PFSK-1 (cell line): ENCODE measurements at regions not wholly inside any gene's neighbourhood (a gene's known extent, or its start where the extent isn't known, plus 50 kb on each side); places are given as distances from the start of the nearest gene placed in this dataset.

Source experiments
- FOXP2 ChIP-seq: optimal IDR thresholded peaks from 2 replicates; pipeline ENCODE3; 2011; ENCODE audit warnings: borderline replicate concordance, control low read depth, inconsistent platforms; ENCODE audit not compliant: insufficient read depth; ENCODE audit errors: extremely low read length, extremely low read depth
- POLR2AphosphoS5 ChIP-seq: IDR thresholded peaks from 2 replicates; pipeline ENCODE4 v1.6.1; 2012; ENCODE audit warnings: low read depth, mild to moderate bottlenecking, control low read depth, low read length, moderate library complexity
- REST ChIP-seq, 2 experiments: IDR thresholded peaks; 2 replicates each; pipeline versions ENCODE4 v1.6.1 to v1.8.0; 2011 to 2012; ENCODE audit warnings: low read depth in 2 of 2, low read length in 2 of 2, control low read depth in 1 of 2, inconsistent platforms in 1 of 2, mild to moderate bottlenecking in 1 of 2, moderate library complexity in 1 of 2; ENCODE audit not compliant: insufficient read depth in 1 of 2
- SIN3A ChIP-seq: IDR thresholded peaks from 2 replicates; pipeline ENCODE4 v1.6.1; 2012; ENCODE audit warnings: mild to moderate bottlenecking, low read length, moderate library complexity, borderline replicate concordance; ENCODE audit not compliant: insufficient read depth
- TAF1 ChIP-seq: IDR thresholded peaks from 2 replicates; pipeline ENCODE4 v1.6.1; 2012; ENCODE audit warnings: low read length, control low read depth, borderline replicate concordance; ENCODE audit not compliant: insufficient read depth

GRCh38 chr10:106440355-106440754, 724.2 kb downstream of the SORCS1 start:
- TF ChIP-seq TAF1, result no peak
- TF ChIP-seq FOXP2, result no peak
- no peak for TF ChIP-seq REST (IDR thresholded peaks at IDR 0.05; ENCODE audit: insufficient read depth in 1 of 2, low read depth in 2 of 2, low read length in 2 of 2)
- TF ChIP-seq POLR2AphosphoS5, result no peak
- no peak for TF ChIP-seq SIN3A

- no peak for TF ChIP-seq SIN3A
- no peak for TF ChIP-seq FOXP2
- TF ChIP-seq TAF1, result no peak
- TF ChIP-seq REST (IDR thresholded peaks at IDR 0.05; ENCODE audit: insufficient read depth in 1 of 2, low read depth in 2 of 2, low read length in 2 of 2), result no peak
- no peak for TF ChIP-seq POLR2AphosphoS5
Observed at GRCh38 chr10:106439366-106439765, 725.1 kb downstream of the SORCS1 start.

DNA sequence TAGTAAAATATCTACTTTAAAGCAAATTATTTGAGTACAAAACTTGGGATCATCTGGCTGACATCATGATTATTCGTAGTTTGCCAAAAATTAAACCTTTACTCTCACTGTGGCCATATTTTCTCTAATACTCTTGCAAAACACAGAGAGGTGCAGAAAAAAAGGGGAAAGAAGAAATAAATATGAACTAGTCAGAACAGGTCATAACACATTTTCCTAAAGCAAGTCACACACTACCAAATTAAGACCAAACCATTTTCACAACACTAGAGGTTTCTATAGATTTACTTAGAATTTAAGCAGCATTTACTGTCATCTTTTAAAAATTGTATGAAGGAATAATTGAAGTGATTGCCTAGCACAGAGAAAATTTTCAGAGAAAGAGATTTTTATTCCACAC, 726.1 kb downstream of the SORCS1 start:
- no peak for TF ChIP-seq POLR2AphosphoS5
- no peak for TF ChIP-seq REST (IDR thresholded peaks at IDR 0.05; ENCODE audit: insufficient read depth in 1 of 2, low read depth in 2 of 2, low read length in 2 of 2)
- no peak for TF ChIP-seq TAF1
- TF ChIP-seq FOXP2, result no peak
- TF ChIP-seq SIN3A, result no peak

- TF ChIP-seq SIN3A (no peak), FOXP2 (no peak), TAF1 (no peak), REST (IDR thresholded peaks at IDR 0.05; ENCODE audit: insufficient read depth in 1 of 2, low read depth in 2 of 2, low read length in 2 of 2) (no peak), POLR2AphosphoS5 (no peak)
Observed at GRCh38 chr10:106436123-106436715, 728.3 kb downstream of the SORCS1 start.

- no peak for TF ChIP-seq TAF1
- TF ChIP-seq REST (IDR thresholded peaks at IDR 0.05; ENCODE audit: insufficient read depth in 1 of 2, low read depth in 2 of 2, low read length in 2 of 2), result no peak
- TF ChIP-seq SIN3A, result no peak
- no peak for TF ChIP-seq POLR2AphosphoS5
- no peak for TF ChIP-seq FOXP2
Observed at GRCh38 chr10:106435081-106435480, 729.4 kb downstream of the SORCS1 start.
